ENCODE measurements at regions not wholly inside any gene's neighbourhood (a gene's known extent, or its start where the extent isn't known, plus 50 kb on each side); places are given as distances from the start of the nearest gene placed in this dataset.

- Histone ChIP-seq H2AFZ (ENCODE audit: low read length) (no peak overlapping the region), H3K36me3 (ENCODE audit: insufficient read depth, low read length) (no peaks in the 10 kb centered on the region), H3K9me3 (ENCODE audit: low read length) (no peaks in the 10 kb centered on the region), H3K4me2 (ENCODE audit: low read depth, low read length, poor library complexity, severe bottlenecking) (no peak overlapping the region), H3K27ac (ENCODE audit: low read length) (no peak overlapping the region), H3K4me3 (ENCODE audit: low read length) (no peak overlapping the region), H3K9me2 (replicated peaks; ENCODE audit: insufficient read depth, low read length) (no peaks in the 10 kb centered on the region), H3K9ac (ENCODE audit: low read length) (no peak overlapping the region), H3K79me2 (ENCODE audit: low read length) (no peaks in the 10 kb centered on the region), H3K4me1 (ENCODE audit: low read length) (no peaks in the 10 kb centered on the region), H3K27me3 (ENCODE audit: low read length) (no peaks in the 10 kb centered on the region), H4K20me1 (ENCODE audit: insufficient read depth, low read depth, low read length) (no peaks in the 10 kb centered on the region)
- no peak for DNase-seq
Measured at GRCh38 chr11:127059750-127060149, 59.2 kb upstream of the KIRREL3 start.

- Histone ChIP-seq H4K20me1 (ENCODE audit: insufficient read depth, low read depth, low read length) (no peaks in the 10 kb centered on the region), H3K9me2 (replicated peaks; ENCODE audit: insufficient read depth, low read length) (no peaks in the 10 kb centered on the region), H3K79me2 (ENCODE audit: low read length) (no peaks in the 10 kb centered on the region), H3K4me3 (ENCODE audit: low read length) (no peak overlapping the region), H3K4me2 (ENCODE audit: low read depth, low read length, poor library complexity, severe bottlenecking) (no peak overlapping the region), H3K9me3 (ENCODE audit: low read length) (no peaks in the 10 kb centered on the region), H2AFZ (ENCODE audit: low read length) (no peak overlapping the region), H3K27ac (ENCODE audit: low read length) (no peak overlapping the region), H3K9ac (ENCODE audit: low read length) (no peak overlapping the region), H3K27me3 (ENCODE audit: low read length) (no peaks in the 10 kb centered on the region), H3K36me3 (ENCODE audit: insufficient read depth, low read length) (no peaks in the 10 kb centered on the region), H3K4me1 (ENCODE audit: low read length) (no peaks in the 10 kb centered on the region)
- DNase-seq = no peak
Measured at GRCh38 chr11:127059286-127059685, 58.7 kb upstream of the KIRREL3 start.

DNA sequence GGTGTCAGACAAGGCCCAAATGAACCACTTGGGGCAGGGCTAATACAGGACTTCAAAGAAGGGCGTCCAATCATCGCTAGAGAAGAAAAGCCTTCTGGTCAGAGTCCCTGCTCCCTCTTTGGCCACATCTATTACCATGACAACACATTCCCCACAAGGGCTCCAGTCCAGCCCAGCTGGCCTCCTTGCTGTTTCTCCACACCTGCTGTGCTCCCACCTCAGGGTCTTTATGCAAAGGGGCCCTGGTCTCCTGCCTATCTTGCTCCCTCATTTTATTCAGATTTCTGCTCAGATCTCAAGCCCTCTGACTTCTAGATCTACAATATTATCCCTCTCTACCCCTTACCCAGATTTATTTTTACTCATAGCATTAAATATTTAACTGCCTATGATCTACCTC is 58.0 kb upstream of the KIRREL3 start:
- no peaks in the 10 kb centered on the region for H3K4me1 ChIP-seq (ENCODE audit: low read length)
- H3K4me3 ChIP-seq (ENCODE audit: low read length) = no peak overlapping the region
- H3K79me2 ChIP-seq (ENCODE audit: low read length) = no peaks in the 10 kb centered on the region
- DNase-seq = no peak
- H3K27me3 ChIP-seq (ENCODE audit: low read length) = no peaks in the 10 kb centered on the region
- H3K9ac ChIP-seq (ENCODE audit: low read length) = no peak overlapping the region
- H2AFZ ChIP-seq (ENCODE audit: low read length) = no peak overlapping the region
- no peaks in the 10 kb centered on the region for H3K9me2 ChIP-seq (replicated peaks; ENCODE audit: insufficient read depth, low read length)
- no peaks in the 10 kb centered on the region for H3K9me3 ChIP-seq (ENCODE audit: low read length)
- H3K4me2 ChIP-seq (ENCODE audit: low read depth, low read length, poor library complexity, severe bottlenecking) = no peak overlapping the region
- H3K36me3 ChIP-seq (ENCODE audit: insufficient read depth, low read length) = no peaks in the 10 kb centered on the region
- no peaks in the 10 kb centered on the region for H4K20me1 ChIP-seq (ENCODE audit: insufficient read depth, low read depth, low read length)
- no peak overlapping the region for H3K27ac ChIP-seq (ENCODE audit: low read length)

GRCh38 chr11:127057126-127057525 is 56.6 kb upstream of the KIRREL3 start:
- no peaks in the 10 kb centered on the region for H3K9me3 ChIP-seq (ENCODE audit: low read length)
- H3K4me2 ChIP-seq (ENCODE audit: low read depth, low read length, poor library complexity, severe bottlenecking) = no peak overlapping the region

GRCh38 chr11:127056338-127056971 is 55.9 kb upstream of the KIRREL3 start:
- Histone ChIP-seq H3K4me3 (ENCODE audit: low read length) (no peak overlapping the region), H3K27me3 (ENCODE audit: low read length) (no peaks in the 10 kb centered on the region), H3K36me3 (ENCODE audit: insufficient read depth, low read length) (no peaks in the 10 kb centered on the region), H3K4me1 (ENCODE audit: low read length) (no peaks in the 10 kb centered on the region), H2AFZ (ENCODE audit: low read length) (no peak overlapping the region), H3K9me3 (ENCODE audit: low read length) (no peaks in the 10 kb centered on the region), H4K20me1 (ENCODE audit: insufficient read depth, low read depth, low read length) (no peaks in the 10 kb centered on the region), H3K9me2 (replicated peaks; ENCODE audit: insufficient read depth, low read length) (no peaks in the 10 kb centered on the region), H3K9ac (ENCODE audit: low read length) (no peak overlapping the region), H3K4me2 (ENCODE audit: low read depth, low read length, poor library complexity, severe bottlenecking) (no peak overlapping the region), H3K27ac (ENCODE audit: low read length) (no peak overlapping the region), H3K79me2 (ENCODE audit: low read length) (no peaks in the 10 kb centered on the region)
- peak; percentile 41 for DNase-seq

More at GRCh38 chr11:127057126-127057525, 56.6 kb upstream of the KIRREL3 start:
- H3K27ac ChIP-seq (ENCODE audit: low read length) = no peak overlapping the region
- H3K4me3 ChIP-seq (ENCODE audit: low read length) = no peak overlapping the region
- no peak overlapping the region for H3K9ac ChIP-seq (ENCODE audit: low read length)
- H4K20me1 ChIP-seq (ENCODE audit: insufficient read depth, low read depth, low read length) = no peaks in the 10 kb centered on the region
- H2AFZ ChIP-seq (ENCODE audit: low read length) = no peak overlapping the region
- H3K36me3 ChIP-seq (ENCODE audit: insufficient read depth, low read length) = no peaks in the 10 kb centered on the region
- no peaks in the 10 kb centered on the region for H3K9me2 ChIP-seq (replicated peaks; ENCODE audit: insufficient read depth, low read length)
- H3K27me3 ChIP-seq (ENCODE audit: low read length) = no peaks in the 10 kb centered on the region
- H3K4me1 ChIP-seq (ENCODE audit: low read length) = no peaks in the 10 kb centered on the region
- no peak for DNase-seq
- no peaks in the 10 kb centered on the region for H3K79me2 ChIP-seq (ENCODE audit: low read length)

GRCh38 chr11:127055236-127055635 is 54.7 kb upstream of the KIRREL3 start:
- Histone ChIP-seq H3K9ac (ENCODE audit: low read length) (no peak overlapping the region), H3K36me3 (ENCODE audit: insufficient read depth, low read length) (no peaks in the 10 kb centered on the region), H3K27ac (ENCODE audit: low read length) (no peak overlapping the region), H4K20me1 (ENCODE audit: insufficient read depth, low read depth, low read length) (no peaks in the 10 kb centered on the region), H3K79me2 (ENCODE audit: low read length) (no peaks in the 10 kb centered on the region), H3K4me3 (ENCODE audit: low read length) (no peak overlapping the region), H3K9me3 (ENCODE audit: low read length) (no peaks in the 10 kb centered on the region), H3K9me2 (replicated peaks; ENCODE audit: insufficient read depth, low read length) (no peaks in the 10 kb centered on the region), H3K4me2 (ENCODE audit: low read depth, low read length, poor library complexity, severe bottlenecking) (no peak overlapping the region), H3K27me3 (ENCODE audit: low read length) (no peaks in the 10 kb centered on the region), H3K4me1 (ENCODE audit: low read length) (no peaks in the 10 kb centered on the region), H2AFZ (ENCODE audit: low read length) (no peak overlapping the region)
- no peak for DNase-seq

GRCh38 chr11:127054153-127054552 is 53.6 kb upstream of the KIRREL3 start:
- Histone ChIP-seq H4K20me1 (ENCODE audit: insufficient read depth, low read depth, low read length) (no peaks in the 10 kb centered on the region), H3K36me3 (ENCODE audit: insufficient read depth, low read length) (no peaks in the 10 kb centered on the region), H3K9ac (ENCODE audit: low read length) (no peak overlapping the region), H3K27me3 (ENCODE audit: low read length) (no peaks in the 10 kb centered on the region), H3K4me1 (ENCODE audit: low read length) (no peaks in the 10 kb centered on the region), H3K9me2 (replicated peaks; ENCODE audit: insufficient read depth, low read length) (no peaks in the 10 kb centered on the region), H3K79me2 (ENCODE audit: low read length) (no peaks in the 10 kb centered on the region), H3K27ac (ENCODE audit: low read length) (no peak overlapping the region), H2AFZ (ENCODE audit: low read length) (no peak overlapping the region), H3K9me3 (ENCODE audit: low read length) (no peaks in the 10 kb centered on the region), H3K4me3 (ENCODE audit: low read length) (no peak overlapping the region), H3K4me2 (ENCODE audit: low read depth, low read length, poor library complexity, severe bottlenecking) (no peak overlapping the region)
- no peak for DNase-seq

DNA sequence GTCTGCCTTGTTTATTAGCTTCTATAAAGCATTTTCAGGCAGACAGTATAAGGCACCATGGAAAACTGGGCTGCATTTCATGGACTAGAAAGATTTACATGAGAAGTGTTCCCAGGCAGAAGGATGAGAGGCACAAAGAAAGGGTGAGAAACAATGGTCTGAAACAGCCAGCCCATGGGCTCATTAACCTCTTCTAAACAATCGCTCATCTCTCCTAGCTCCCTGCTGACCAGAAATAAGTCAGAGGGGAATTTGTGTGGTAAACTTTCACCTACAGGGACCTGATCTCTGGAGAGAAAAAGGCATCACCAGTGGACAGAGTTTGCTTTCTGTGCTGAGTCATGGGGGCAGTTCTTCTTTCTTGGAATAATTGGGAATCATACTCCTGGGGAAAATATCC is 51.8 kb upstream of the KIRREL3 start:
- H3K4me1 ChIP-seq (ENCODE audit: low read length) = no peaks in the 10 kb centered on the region
- H3K36me3 ChIP-seq (ENCODE audit: insufficient read depth, low read length) = no peaks in the 10 kb centered on the region
- no peak overlapping the region for H3K4me2 ChIP-seq (ENCODE audit: low read depth, low read length, poor library complexity, severe bottlenecking)
- H3K4me3 ChIP-seq (ENCODE audit: low read length) = no peak overlapping the region
- H3K9ac ChIP-seq (ENCODE audit: low read length) = no peak overlapping the region
- no peaks in the 10 kb centered on the region for H3K9me3 ChIP-seq (ENCODE audit: low read length)
- H2AFZ ChIP-seq (ENCODE audit: low read length) = no peak overlapping the region
- H4K20me1 ChIP-seq (ENCODE audit: insufficient read depth, low read depth, low read length) = no peaks in the 10 kb centered on the region
- DNase-seq = no peak
- H3K9me2 ChIP-seq (replicated peaks; ENCODE audit: insufficient read depth, low read length) = no peaks in the 10 kb centered on the region
- H3K79me2 ChIP-seq (ENCODE audit: low read length) = no peaks in the 10 kb centered on the region
- no peaks in the 10 kb centered on the region for H3K27me3 ChIP-seq (ENCODE audit: low read length)
- no peak overlapping the region for H3K27ac ChIP-seq (ENCODE audit: low read length)

Data from Karpas-422 (cell line).